Activated CD8-positive, alpha-beta memory T cell treated with anti-CD3 and anti-CD28 coated beads, Interleukin-2, amount 50 U/mL, for 4 hours (primary cell): ENCODE measurements at regions not wholly inside any gene's neighbourhood (a gene's known extent, or its start where the extent isn't known, plus 50 kb on each side); places are given as distances from the start of the nearest gene placed in this dataset.
"Not testable (repeated sequence)": the region's sequence is repeated elsewhere in the genome, so short reads cannot be mapped to it uniquely, and the experiment has no call there.

Source experiments
- DNase-seq: peaks from one replicate; pipeline ENCODE4 v3.0.0-alpha.2; 2020

GRCh38 chr14:52122163-52122562, 53.3 kb upstream of the NID2 start:
- DNase-seq, result not testable (repeated sequence)

- no peak for DNase-seq
Measured at GRCh38 chr14:52121441-52121840, 52.6 kb upstream of the NID2 start.

- DNase-seq, result no peak
Measured at GRCh38 chr14:52119030-52119429, 50.2 kb upstream of the NID2 start.
